ENCODE measurements at regions not wholly inside any gene's neighbourhood (a gene's known extent, or its start where the extent isn't known, plus 50 kb on each side); places are given as distances from the start of the nearest gene placed in this dataset.

DNA sequence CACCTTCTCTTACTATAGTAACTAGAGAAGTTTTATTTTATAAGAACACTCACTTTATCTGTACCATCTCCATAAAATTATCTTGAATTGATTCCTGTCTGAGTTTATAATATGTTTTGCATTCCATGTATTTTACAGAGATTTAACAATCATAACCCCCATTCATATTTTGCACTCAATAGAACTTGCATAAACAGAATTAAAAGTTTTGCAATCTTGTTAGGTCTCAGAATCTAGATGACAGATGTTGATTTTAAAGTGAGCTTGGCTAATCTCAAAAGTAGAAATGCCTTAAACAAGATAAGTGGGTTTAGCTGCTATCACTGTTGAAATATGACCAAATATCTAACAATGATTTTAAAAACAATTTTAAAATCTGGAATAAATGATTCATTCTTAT, 107.9 kb upstream of the EPHA6 start:
- no peak for DNase-seq

- no peak for DNase-seq
Measured at GRCh38 chr3:96711816-96712215, 102.6 kb upstream of the EPHA6 start.

GRCh38 chr3:96712792-96713191, 101.6 kb upstream of the EPHA6 start:
- DNase-seq: no peak

- no peak for DNase-seq
Measured at GRCh38 chr3:96719921-96720320, 94.5 kb upstream of the EPHA6 start.

- DNase-seq: no peak
Measured at GRCh38 chr3:96731031-96731430, 83.4 kb upstream of the EPHA6 start.

GRCh38 chr3:96734273-96735009, 80.0 kb upstream of the EPHA6 start:
- DNase-seq: no peak

- DNase-seq: no peak
Measured at GRCh38 chr3:96748139-96748538, 66.3 kb upstream of the EPHA6 start.

- no peak for DNase-seq
Measured at GRCh38 chr3:96750094-96750767, 64.2 kb upstream of the EPHA6 start.

GRCh38 chr3:96753124-96753523, 61.3 kb upstream of the EPHA6 start:
- DNase-seq: no peak

- DNase-seq: no peak
Measured at GRCh38 chr3:96754128-96754527, 60.3 kb upstream of the EPHA6 start.

DNA sequence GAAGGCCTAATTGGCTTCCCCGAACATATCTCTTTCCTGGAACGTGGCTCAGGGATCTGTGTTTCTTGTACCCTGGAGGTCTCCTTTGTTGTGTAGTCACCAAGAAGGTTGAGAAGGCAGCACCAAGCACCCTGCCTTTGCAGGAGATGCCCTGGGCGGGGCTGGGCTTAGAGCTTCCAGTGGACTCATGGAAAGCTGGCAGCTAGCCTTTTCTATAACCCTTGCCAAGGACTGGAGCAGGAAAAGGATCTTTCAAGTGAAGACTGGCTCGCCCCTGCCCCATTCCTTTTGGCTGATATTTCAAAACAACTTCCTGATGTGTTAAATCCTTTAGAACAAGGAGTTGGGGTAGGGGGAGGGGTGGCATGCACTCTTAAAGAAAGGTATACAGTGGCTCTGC, 58.9 kb upstream of the EPHA6 start:
- no peak for DNase-seq

GRCh38 chr3:96756516-96756915, 57.9 kb upstream of the EPHA6 start:
- no peak for DNase-seq

- DNase-seq: no peak
Measured at GRCh38 chr3:96760956-96761355, 53.4 kb upstream of the EPHA6 start.

Measured in anterior cingulate cortex (tissue), 58 donors.